ENCODE measurements at regions not wholly inside any gene's neighbourhood (a gene's known extent, or its start where the extent isn't known, plus 50 kb on each side); places are given as distances from the start of the nearest gene placed in this dataset.

DNA sequence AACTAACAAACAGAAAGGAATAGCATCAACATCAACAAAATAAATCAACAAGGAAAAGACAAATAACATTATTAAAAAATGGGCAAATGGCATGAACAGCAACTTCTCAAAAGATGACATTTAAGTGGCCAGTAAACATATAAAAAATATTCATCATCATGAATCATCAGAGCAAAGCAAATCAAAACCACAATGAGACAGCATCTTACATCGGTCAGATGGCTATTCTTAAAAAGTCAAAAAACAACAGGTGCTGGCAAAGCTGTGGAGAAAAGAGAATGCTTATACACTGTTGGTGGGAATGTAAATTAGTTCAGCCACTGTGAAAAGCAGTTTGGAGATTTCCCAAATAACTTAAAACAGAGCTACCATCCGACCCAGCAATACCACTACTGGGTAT lies 327.1 kb downstream of the CMPK2 start:
- ATAC-seq (ENCODE audit: low read depth), result no peak
- no CpG with 5 or more reads among the region's 2 CpGs for WGBS (ENCODE audit: insufficient coverage)
- Histone ChIP-seq H3K4me3 (ENCODE audit: control extremely low read depth in 1 of 5, extremely low read depth in 1 of 5, insufficient read depth in 1 of 5, low read depth in 2 of 5, low read length in 4 of 5) (no peak overlapping the region), H3K27ac (ENCODE audit: low read length in 2 of 2) (no peak overlapping the region), H2AFZ (ENCODE audit: insufficient read depth, low read depth, low read length, poor library complexity, severe bottlenecking) (no peak overlapping the region), H3K4me2 (replicated peaks; ENCODE audit: low read depth, low read length, poor library complexity, severe bottlenecking) (no peak overlapping the region), H3K9me3 (ENCODE audit: control extremely low read depth in 1 of 3, control insufficient read depth in 2 of 3, insufficient read depth in 1 of 3, low read length in 2 of 3) (peaks cover 0 to 4% (median 0%) of the 10 kb centered on the region in 3 donors), H3K79me2 (ENCODE audit: control insufficient read depth, insufficient read depth, low read length) (no peaks in the 10 kb centered on the region), H3K27me3 (replicated peaks in 1 of 4; ENCODE audit: control extremely low read depth in 1 of 4, control insufficient read depth in 3 of 4, insufficient read depth in 4 of 4, low read length in 3 of 4) (peaks cover 0 to 3% (median 1%) of the 10 kb centered on the region in 4 experiments), H3K9ac (ENCODE audit: low read length) (no peak overlapping the region), H3K4me1 (ENCODE audit: control insufficient read depth in 2 of 2, insufficient read depth in 2 of 2, low read length in 2 of 2) (no peaks in the 10 kb centered on the region), H3K36me3 (replicated peaks in 1 of 2; ENCODE audit: control extremely low read depth in 1 of 2, control insufficient read depth in 1 of 2, extremely low read depth in 1 of 2, insufficient read depth in 2 of 2, low read length in 1 of 2) (no peaks in the 10 kb centered on the region), H4K20me1 (ENCODE audit: control insufficient read depth, insufficient read depth, low read length, poor library complexity, severe bottlenecking) (no peaks in the 10 kb centered on the region)
- ChIA-PET POLR2A (no interaction called here), CTCF (no interaction called here)
- no peak overlapping the region for H3K27ac Mint-ChIP-seq
- H3K9me3 Mint-ChIP-seq (ENCODE audit: insufficient read depth), result no peaks in the 10 kb centered on the region
- TF ChIP-seq, protein P1, sequence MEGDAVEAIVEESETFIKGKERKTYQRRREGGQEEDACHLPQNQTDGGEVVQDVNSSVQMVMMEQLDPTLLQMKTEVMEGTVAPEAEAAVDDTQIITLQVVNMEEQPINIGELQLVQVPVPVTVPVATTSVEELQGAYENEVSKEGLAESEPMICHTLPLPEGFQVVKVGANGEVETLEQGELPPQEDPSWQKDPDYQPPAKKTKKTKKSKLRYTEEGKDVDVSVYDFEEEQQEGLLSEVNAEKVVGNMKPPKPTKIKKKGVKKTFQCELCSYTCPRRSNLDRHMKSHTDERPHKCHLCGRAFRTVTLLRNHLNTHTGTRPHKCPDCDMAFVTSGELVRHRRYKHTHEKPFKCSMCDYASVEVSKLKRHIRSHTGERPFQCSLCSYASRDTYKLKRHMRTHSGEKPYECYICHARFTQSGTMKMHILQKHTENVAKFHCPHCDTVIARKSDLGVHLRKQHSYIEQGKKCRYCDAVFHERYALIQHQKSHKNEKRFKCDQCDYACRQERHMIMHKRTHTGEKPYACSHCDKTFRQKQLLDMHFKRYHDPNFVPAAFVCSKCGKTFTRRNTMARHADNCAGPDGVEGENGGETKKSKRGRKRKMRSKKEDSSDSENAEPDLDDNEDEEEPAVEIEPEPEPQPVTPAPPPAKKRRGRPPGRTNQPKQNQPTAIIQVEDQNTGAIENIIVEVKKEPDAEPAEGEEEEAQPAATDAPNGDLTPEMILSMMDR (IDR thresholded peaks at IDR 0.05), result no peak
- TF ChIP-seq EZH2 (IDR thresholded peaks at IDR 0.05; ENCODE audit: borderline replicate concordance, insufficient read depth, low read depth, low read length, poor library complexity, severe bottlenecking), result no peak
- H3K4me1 Mint-ChIP-seq, result no peaks in the 10 kb centered on the region
- DNase-seq, result no peak
- peaks cover 12% of the 10 kb centered on the region for H3K27me3 Mint-ChIP-seq
- H3K4me3 Mint-ChIP-seq, result no peak overlapping the region
- intact Hi-C loops (cut with micrococcal nuclease), result no loop called here

DNA sequence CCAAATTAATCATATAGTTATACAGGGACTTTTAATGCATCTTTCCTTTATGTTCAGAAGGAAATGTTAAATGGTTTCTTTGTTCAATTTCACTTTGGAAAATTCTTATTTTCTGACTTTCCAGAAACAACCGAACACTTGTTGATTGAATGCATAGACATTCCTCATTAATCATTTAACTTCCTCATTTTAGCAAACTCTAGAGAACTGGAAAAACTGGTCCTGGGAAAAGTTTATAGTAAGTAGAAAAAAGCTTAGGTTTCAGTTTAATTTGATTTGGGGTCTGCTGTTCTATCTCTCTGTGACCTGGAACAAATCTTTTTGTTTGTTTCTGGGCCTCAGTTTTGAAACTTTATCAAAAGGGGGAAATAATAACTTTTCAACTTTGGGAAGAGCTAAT lies 320.4 kb downstream of the CMPK2 start:
- H3K27me3 Mint-ChIP-seq, result no peaks in the 10 kb centered on the region
- Histone ChIP-seq H3K4me1 (ENCODE audit: control insufficient read depth in 2 of 2, insufficient read depth in 2 of 2, low read length in 2 of 2) (no peaks in the 10 kb centered on the region), H4K20me1 (ENCODE audit: control insufficient read depth, insufficient read depth, low read length, poor library complexity, severe bottlenecking) (no peaks in the 10 kb centered on the region), H3K4me3 (ENCODE audit: control extremely low read depth in 1 of 5, extremely low read depth in 1 of 5, insufficient read depth in 1 of 5, low read depth in 2 of 5, low read length in 4 of 5) (no peak overlapping the region), H3K9me3 (ENCODE audit: control extremely low read depth in 1 of 3, control insufficient read depth in 2 of 3, insufficient read depth in 1 of 3, low read length in 2 of 3) (no peaks in the 10 kb centered on the region), H3K27me3 (replicated peaks in 1 of 4; ENCODE audit: control extremely low read depth in 1 of 4, control insufficient read depth in 3 of 4, insufficient read depth in 4 of 4, low read length in 3 of 4) (no peaks in the 10 kb centered on the region), H3K79me2 (ENCODE audit: control insufficient read depth, insufficient read depth, low read length) (no peaks in the 10 kb centered on the region), H3K9ac (ENCODE audit: low read length) (no peak overlapping the region), H3K27ac (ENCODE audit: low read length in 2 of 2) (no peak overlapping the region), H3K4me2 (replicated peaks; ENCODE audit: low read depth, low read length, poor library complexity, severe bottlenecking) (no peak overlapping the region), H2AFZ (ENCODE audit: insufficient read depth, low read depth, low read length, poor library complexity, severe bottlenecking) (no peak overlapping the region), H3K36me3 (replicated peaks in 1 of 2; ENCODE audit: control extremely low read depth in 1 of 2, control insufficient read depth in 1 of 2, extremely low read depth in 1 of 2, insufficient read depth in 2 of 2, low read length in 1 of 2) (no peaks in the 10 kb centered on the region)
- ATAC-seq (ENCODE audit: low read depth) (no peak), DNase-seq (no peak)
- POLR2A ChIA-PET, result no interaction called here
- no peaks in the 10 kb centered on the region for H3K9me3 Mint-ChIP-seq (ENCODE audit: insufficient read depth)
- no peak overlapping the region for H3K27ac Mint-ChIP-seq
- CTCF ChIA-PET, result no interaction called here
- TF ChIP-seq, protein P1 (IDR thresholded peaks at IDR 0.05), result no peak
- TF ChIP-seq EZH2 (IDR thresholded peaks at IDR 0.05; ENCODE audit: borderline replicate concordance, insufficient read depth, low read depth, low read length, poor library complexity, severe bottlenecking), result no peak
- no CpG with 5 or more reads among the region's 1 CpG for WGBS (ENCODE audit: insufficient coverage)
- no peak overlapping the region for H3K4me3 Mint-ChIP-seq
- intact Hi-C loops (cut with micrococcal nuclease), result no loop called here
- H3K4me1 Mint-ChIP-seq, result no peaks in the 10 kb centered on the region

Measured in B cell (primary cell).